Endodermal cell (in vitro differentiated cells): ENCODE measurements at regions not wholly inside any gene's neighbourhood (a gene's known extent, or its start where the extent isn't known, plus 50 kb on each side); places are given as distances from the start of the nearest gene placed in this dataset.

Source experiments
- DNase-seq: peaks from one replicate; pipeline ENCODE4 v3.0.0-alpha.2; 2017
- H3K27ac ChIP-seq: 2 replicates; pipeline ENCODE4 v1.5.1; 2013; ENCODE audit warnings: mild to moderate bottlenecking, low read depth, low read length, moderate library complexity
- H3K27me3 ChIP-seq: 2 replicates; pipeline ENCODE4 v1.6.1; 2013; ENCODE audit warnings: mild to moderate bottlenecking, low read length, moderate library complexity; ENCODE audit not compliant: insufficient read depth, control insufficient read depth, poor library complexity, severe bottlenecking
- H3K36me3 ChIP-seq: 2 replicates; pipeline ENCODE4 v1.7.0; 2013; ENCODE audit warnings: mild to moderate bottlenecking, low read length, moderate library complexity; ENCODE audit not compliant: control insufficient read depth, insufficient read depth
- H3K4me1 ChIP-seq: one replicate; pipeline ENCODE4 v1.7.0; 2013; ENCODE audit warnings: low read length; ENCODE audit not compliant: control insufficient read depth, insufficient read depth
- H3K4me3 ChIP-seq: 2 replicates; pipeline ENCODE4 v1.5.1; 2013; ENCODE audit warnings: mild to moderate bottlenecking, low read length, moderate library complexity
- H3K9ac ChIP-seq: 2 replicates; pipeline ENCODE4 v1.6.1; 2013; ENCODE audit warnings: mild to moderate bottlenecking, low read length, moderate library complexity; ENCODE audit not compliant: poor library complexity, severe bottlenecking; ENCODE audit errors: extremely low read depth
- H3K9me3 ChIP-seq: 2 replicates; pipeline ENCODE4 v1.6.1; 2013; ENCODE audit warnings: mild to moderate bottlenecking, low read length, moderate library complexity; ENCODE audit not compliant: control insufficient read depth
- H3K27ac Mint-ChIP-seq: 2 replicates; pipeline ENCODE4 v1.8.0; 2020; ENCODE audit warnings: mixed read lengths
- H3K27me3 Mint-ChIP-seq: 2 replicates; pipeline ENCODE4 v1.8.0; 2021; ENCODE audit warnings: mild to moderate bottlenecking, mixed read lengths; ENCODE audit not compliant: insufficient read depth
- H3K36me3 Mint-ChIP-seq: 2 replicates; pipeline ENCODE4 v1.8.0; 2020; ENCODE audit warnings: low read depth, mixed read lengths
- H3K4me1 Mint-ChIP-seq: 2 replicates; pipeline ENCODE4 v1.8.0; 2020; ENCODE audit warnings: mixed read lengths
- H3K4me3 Mint-ChIP-seq: 2 replicates; pipeline ENCODE4 v1.8.0; 2020; ENCODE audit warnings: mild to moderate bottlenecking, moderate library complexity, mixed read lengths
- H3K9me3 Mint-ChIP-seq: 2 replicates; pipeline ENCODE4 v1.8.0; 2020; ENCODE audit warnings: mild to moderate bottlenecking, mixed read lengths
- CTCF ChIP-seq: fragments of 200-600 bp; sonication (generic); conservative IDR thresholded peaks from 2 replicates; pipeline ENCODE4 v1.5.0; 2021; ENCODE audit warnings: antibody characterized with exemption, mild to moderate bottlenecking
- WGBS, 2 experiments: methylation state at CpG; one replicate each; pipeline versions ENCODE4 v1.1.5 to v1.1.7; 2013; ENCODE audit warnings: missing lambda C conversion rate in 2 of 2, mixed read lengths in 1 of 2; ENCODE audit not compliant: insufficient coverage in 1 of 2, insufficient read length in 1 of 2; 5-methylcytosine and 5-hydroxymethylcytosine counted together

DNA sequence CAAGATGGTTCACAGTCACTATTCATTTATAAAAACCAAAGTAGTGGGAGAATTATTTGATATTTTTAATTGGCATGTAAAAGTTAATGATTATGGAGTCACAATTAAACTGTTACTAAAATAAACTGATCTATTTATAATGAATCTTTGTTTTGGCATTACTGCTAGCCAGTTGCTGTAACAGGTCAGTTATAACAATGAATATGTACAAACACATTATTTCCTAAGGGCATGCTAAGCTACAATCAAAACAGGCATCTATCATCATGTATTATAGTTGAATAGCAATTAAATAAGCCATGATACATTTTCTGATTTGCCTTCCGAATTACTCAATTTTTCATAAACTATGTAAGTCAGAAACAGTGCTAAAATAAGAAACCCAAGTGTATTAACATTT is 518.3 kb downstream of the SLC16A7 start:
- H3K4me1 Mint-ChIP-seq, result no peaks in the 10 kb centered on the region
- no peak for TF ChIP-seq CTCF
- H3K27ac ChIP-seq, result no peak overlapping the region
- no peaks in the 10 kb centered on the region for H3K36me3 Mint-ChIP-seq
- no peaks in the 10 kb centered on the region for H3K36me3 ChIP-seq
- no peaks in the 10 kb centered on the region for H3K27me3 Mint-ChIP-seq
- 67% methylated on average over 1 of the region's 1 CpG; no CpG with 5 or more reads in 1 of the 2 experiments for WGBS, 2 experiments
- H3K9me3 ChIP-seq, result no peaks in the 10 kb centered on the region
- no peaks in the 10 kb centered on the region for H3K27me3 ChIP-seq
- H3K9me3 Mint-ChIP-seq, result peaks cover 5% of the 10 kb centered on the region
- H3K4me1 ChIP-seq, result no peaks in the 10 kb centered on the region
- no peak overlapping the region for H3K4me3 ChIP-seq
- DNase-seq, result no peak
- no peak overlapping the region for H3K27ac Mint-ChIP-seq
- H3K9ac ChIP-seq, result no peak overlapping the region
- no peak overlapping the region for H3K4me3 Mint-ChIP-seq

DNA sequence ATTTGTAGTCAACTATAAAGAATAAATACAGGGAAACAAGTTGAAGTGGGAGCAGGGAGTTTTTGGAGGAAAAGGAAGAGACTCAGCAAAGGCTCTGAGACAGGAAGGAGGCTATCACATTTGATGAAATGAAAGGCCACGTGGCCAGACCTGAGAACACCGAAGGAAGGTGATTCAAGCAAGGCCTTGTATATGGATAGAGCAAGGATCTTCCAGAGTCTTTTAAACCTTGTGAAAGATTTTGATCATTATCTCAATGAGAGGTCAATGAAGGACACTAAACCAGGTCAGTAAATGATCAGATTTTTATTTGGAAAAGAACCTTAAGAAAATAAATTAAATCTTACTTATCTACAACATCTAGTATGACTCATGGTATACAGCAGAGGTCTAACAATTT is 523.5 kb downstream of the SLC16A7 start:
- no peaks in the 10 kb centered on the region for H3K27me3 ChIP-seq
- no peaks in the 10 kb centered on the region for H3K4me1 ChIP-seq
- no peak overlapping the region for H3K4me3 ChIP-seq
- TF ChIP-seq CTCF, result no peak
- H3K27ac ChIP-seq, result no peak overlapping the region
- Mint-ChIP-seq H3K9me3 (peaks cover 5% of the 10 kb centered on the region), H3K27ac (no peak overlapping the region), H3K4me1 (no peaks in the 10 kb centered on the region), H3K36me3 (no peaks in the 10 kb centered on the region), H3K27me3 (no peaks in the 10 kb centered on the region), H3K4me3 (no peak overlapping the region)
- DNase-seq, result no peak
- H3K9ac ChIP-seq, result no peak overlapping the region
- no peaks in the 10 kb centered on the region for H3K9me3 ChIP-seq
- WGBS, 2 experiments, result 84 to 100% methylated on average over 2 of the region's 2 CpGs
- H3K36me3 ChIP-seq, result no peaks in the 10 kb centered on the region

DNA sequence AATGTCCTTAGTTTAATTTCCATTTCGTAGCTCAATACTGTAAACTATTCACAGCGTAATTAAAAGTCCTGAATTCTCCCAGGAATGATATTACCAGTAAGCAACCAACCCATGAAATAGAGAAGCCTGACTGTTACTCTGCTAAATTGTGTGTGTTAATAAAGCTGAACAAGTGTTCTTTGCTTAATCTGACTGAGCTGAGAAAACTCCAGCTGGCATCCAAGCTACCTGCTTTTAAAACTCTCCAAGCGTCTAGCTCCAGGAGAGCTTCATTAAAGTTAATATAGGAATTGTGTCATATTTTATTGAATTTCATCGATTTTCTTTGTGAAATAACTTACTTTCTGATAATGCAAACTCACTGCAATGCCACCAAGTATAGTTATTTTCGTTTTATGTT is 524.4 kb downstream of the SLC16A7 start:
- no peak overlapping the region for H3K4me3 Mint-ChIP-seq
- Histone ChIP-seq H3K36me3 (no peaks in the 10 kb centered on the region), H3K4me1 (no peaks in the 10 kb centered on the region), H3K27ac (no peak overlapping the region), H3K9ac (no peak overlapping the region), H3K4me3 (no peak overlapping the region), H3K9me3 (no peaks in the 10 kb centered on the region), H3K27me3 (no peaks in the 10 kb centered on the region)
- no peak overlapping the region for H3K27ac Mint-ChIP-seq
- H3K9me3 Mint-ChIP-seq, result peaks cover 9% of the 10 kb centered on the region
- no peak for TF ChIP-seq CTCF
- DNase-seq, result no peak
- 84 to 100% methylated on average over 1 to 4 of the region's 5 CpGs for whole genome bisulfite sequencing, 2 experiments
- no peaks in the 10 kb centered on the region for H3K4me1 Mint-ChIP-seq
- H3K27me3 Mint-ChIP-seq, result no peaks in the 10 kb centered on the region
- H3K36me3 Mint-ChIP-seq, result peaks cover under 1% of the 10 kb centered on the region
